GM06990 (cell line): ENCODE measurements at regions not wholly inside any gene's neighbourhood (a gene's known extent, or its start where the extent isn't known, plus 50 kb on each side); places are given as distances from the start of the nearest gene placed in this dataset.

Source experiments
- DNase-seq: peaks from one replicate; pipeline ENCODE4 v3.0.0-alpha.2; 2011; ENCODE audit not compliant: insufficient read length; ENCODE audit errors: extremely low read depth
- H3K27me3 ChIP-seq: replicated peaks from 2 replicates; pipeline ENCODE4 v1.6.0; 2011; ENCODE audit warnings: low read length; ENCODE audit not compliant: control insufficient read depth, insufficient read depth
- H3K36me3 ChIP-seq: 2 replicates; pipeline ENCODE4 v1.5.1; 2011; ENCODE audit warnings: low read length; ENCODE audit not compliant: control insufficient read depth, insufficient read depth
- H3K4me3 ChIP-seq: replicated peaks from 2 replicates; pipeline ENCODE4 v1.5.1; 2011; ENCODE audit warnings: low read depth, mild to moderate bottlenecking, control low read depth, low read length
- CTCF ChIP-seq: IDR thresholded peaks from 2 replicates; pipeline ENCODE4 v1.5.1; 2011; ENCODE audit warnings: low read length, control low read depth, mild to moderate bottlenecking, inconsistent platforms; ENCODE audit not compliant: insufficient read depth, poor library complexity, severe bottlenecking

- H3K4me3 ChIP-seq: no peak overlapping the region
- no peak for DNase-seq
- no peaks in the 10 kb centered on the region for H3K36me3 ChIP-seq
- no peaks in the 10 kb centered on the region; the same call in none of the 2 replicates for H3K27me3 ChIP-seq
- TF ChIP-seq CTCF: no peak
Measured at GRCh38 chr5:67287510-67288268, 91.1 kb upstream of the CD180 start.

- H3K4me3 ChIP-seq: no peak overlapping the region
- DNase-seq: no peak
- TF ChIP-seq CTCF: no peak
- H3K36me3 ChIP-seq: no peaks in the 10 kb centered on the region
- no peaks in the 10 kb centered on the region; the same call in none of the 2 replicates for H3K27me3 ChIP-seq
Measured at GRCh38 chr5:67286006-67286405, 89.4 kb upstream of the CD180 start.

GRCh38 chr5:67283988-67284487, 87.4 kb upstream of the CD180 start:
- Histone ChIP-seq H3K27me3 (no peaks in the 10 kb centered on the region; the same call in none of the 2 replicates), H3K36me3 (no peaks in the 10 kb centered on the region), H3K4me3 (no peak overlapping the region)
- DNase-seq: no peak
- TF ChIP-seq CTCF: no peak

- Histone ChIP-seq H3K36me3 (no peaks in the 10 kb centered on the region), H3K27me3 (no peaks in the 10 kb centered on the region; the same call in none of the 2 replicates), H3K4me3 (no peak overlapping the region)
- TF ChIP-seq CTCF: no peak
- DNase-seq: no peak
Measured at GRCh38 chr5:67283275-67283987, 86.8 kb upstream of the CD180 start.

- Histone ChIP-seq H3K27me3 (no peaks in the 10 kb centered on the region; the same call in none of the 2 replicates), H3K4me3 (no peak overlapping the region), H3K36me3 (no peaks in the 10 kb centered on the region)
- TF ChIP-seq CTCF: no peak
- no peak for DNase-seq
Measured at GRCh38 chr5:67281874-67282273, 85.3 kb upstream of the CD180 start.
